T-helper 2 cell treated with Interferon-gamma antibody and Interleukin-4, amounts not matched to agents 5 μg/mL and 100 μg/mL, for 36 hours (primary cell): ENCODE measurements at regions not wholly inside any gene's neighbourhood (a gene's known extent, or its start where the extent isn't known, plus 50 kb on each side); places are given as distances from the start of the nearest gene placed in this dataset.
"Not testable (repeated sequence)": the region's sequence is repeated elsewhere in the genome, so short reads cannot be mapped to it uniquely, and the experiment has no call there.

Experiments
- DNase-seq: peaks from one replicate; pipeline ENCODE4 v3.0.0; 2021; ENCODE audit warnings: low spot score
- H3K27ac Mint-ChIP-seq: one replicate; pipeline ENCODE4 v1.8.0; 2021; ENCODE audit warnings: mild to moderate bottlenecking, mixed read lengths
- H3K27me3 Mint-ChIP-seq: one replicate; pipeline ENCODE4 v1.8.0; 2021; ENCODE audit warnings: low read depth, mixed read lengths
- H3K36me3 Mint-ChIP-seq: one replicate; pipeline ENCODE4 v1.8.0; 2021; ENCODE audit warnings: low read depth, mixed read lengths
- H3K4me1 Mint-ChIP-seq: one replicate; pipeline ENCODE4 v1.8.0; 2021; ENCODE audit warnings: low read depth, mixed read lengths
- H3K4me3 Mint-ChIP-seq: one replicate; pipeline ENCODE4 v1.8.0; 2022; ENCODE audit warnings: mild to moderate bottlenecking, moderate library complexity, mixed read lengths
- H3K9me3 Mint-ChIP-seq: one replicate; pipeline ENCODE4 v1.8.0; 2021; ENCODE audit warnings: mixed read lengths

DNA sequence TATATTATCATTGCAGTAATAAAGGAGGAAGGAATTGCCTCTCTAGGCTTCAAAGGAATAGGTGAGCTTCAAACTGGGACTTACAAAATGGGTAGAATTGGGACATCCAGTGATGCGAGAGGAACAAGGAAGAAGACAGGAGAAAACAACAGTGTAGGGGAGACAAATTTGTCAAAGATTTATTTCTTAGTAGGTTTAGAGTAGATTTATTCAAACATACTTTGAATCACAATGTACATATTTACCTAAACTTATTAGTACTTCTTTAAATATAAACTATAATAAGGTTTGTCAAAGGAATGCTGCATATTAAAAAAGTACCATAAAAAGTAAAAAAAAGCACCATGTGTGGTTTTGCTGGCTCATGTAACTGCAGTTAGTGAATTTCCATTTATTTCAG, 161.4 kb upstream of the CDH2 start:
- no peaks in the 10 kb centered on the region for H3K4me1 Mint-ChIP-seq

GRCh38 chr18:28334516-28334915, 157.6 kb upstream of the CDH2 start:
- no peak overlapping the region for H3K27ac Mint-ChIP-seq
- no peaks in the 10 kb centered on the region for H3K36me3 Mint-ChIP-seq
- H3K27me3 Mint-ChIP-seq: no peaks in the 10 kb centered on the region
- no peak for DNase-seq
- H3K4me1 Mint-ChIP-seq: no peaks in the 10 kb centered on the region
- H3K4me3 Mint-ChIP-seq: no peak overlapping the region
- peaks cover 39% of the 10 kb centered on the region for H3K9me3 Mint-ChIP-seq

More for the DNA sequence above, 161.4 kb upstream of the CDH2 start:
- no peak overlapping the region for H3K4me3 Mint-ChIP-seq
- H3K36me3 Mint-ChIP-seq: no peaks in the 10 kb centered on the region
- peaks cover 35% of the 10 kb centered on the region for H3K9me3 Mint-ChIP-seq
- DNase-seq: no peak
- H3K27ac Mint-ChIP-seq: no peak overlapping the region
- H3K27me3 Mint-ChIP-seq: no peaks in the 10 kb centered on the region

DNA sequence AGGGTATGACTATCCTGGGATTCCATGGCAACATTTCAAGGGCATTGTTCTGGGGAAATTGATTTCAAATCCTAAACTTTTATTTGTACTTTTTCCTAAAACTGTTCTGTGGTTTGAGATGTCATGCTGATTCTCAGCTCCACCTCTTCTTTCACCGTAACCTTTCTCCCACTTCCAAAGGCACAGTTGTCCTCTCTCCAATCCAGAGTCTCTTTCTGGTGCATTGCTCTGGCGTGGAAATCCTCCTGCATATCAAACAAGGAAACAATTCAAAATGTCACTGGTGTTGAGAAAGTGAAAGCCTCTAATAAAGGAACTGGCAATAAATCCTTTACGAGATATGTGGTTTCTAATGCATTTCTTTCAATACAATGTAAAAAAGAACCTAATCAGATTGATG, 155.1 kb upstream of the CDH2 start:
- no peaks in the 10 kb centered on the region for H3K4me1 Mint-ChIP-seq
- H3K27me3 Mint-ChIP-seq: no peaks in the 10 kb centered on the region
- H3K27ac Mint-ChIP-seq: no peak overlapping the region
- DNase-seq: no peak
- peaks cover 25% of the 10 kb centered on the region for H3K9me3 Mint-ChIP-seq
- no peak overlapping the region for H3K4me3 Mint-ChIP-seq
- H3K36me3 Mint-ChIP-seq: no peaks in the 10 kb centered on the region

GRCh38 chr18:28331551-28331950, 154.6 kb upstream of the CDH2 start:
- Mint-ChIP-seq H3K36me3 (no peaks in the 10 kb centered on the region), H3K9me3 (peaks cover 24% of the 10 kb centered on the region), H3K4me1 (no peaks in the 10 kb centered on the region), H3K4me3 (no peak overlapping the region), H3K27ac (no peak overlapping the region), H3K27me3 (no peaks in the 10 kb centered on the region)
- no peak for DNase-seq

DNA sequence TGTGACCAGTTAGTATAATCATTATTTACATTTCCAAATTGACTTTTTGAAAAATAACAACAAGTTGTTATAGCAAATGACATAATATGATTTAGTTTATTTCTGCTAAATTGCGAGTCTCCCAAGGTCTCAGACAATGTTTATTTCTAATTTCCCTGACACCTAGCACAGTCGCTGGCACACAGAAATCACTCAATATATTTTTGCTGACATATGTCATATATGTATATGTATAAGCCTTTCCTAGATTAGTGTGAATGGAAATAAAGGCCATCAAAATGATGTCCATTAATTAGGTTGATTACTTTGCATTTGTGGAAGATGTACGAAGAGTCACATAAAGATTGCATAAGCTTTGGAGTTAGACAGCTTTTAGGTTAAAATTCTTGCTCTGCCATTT, 136.7 kb upstream of the CDH2 start:
- Mint-ChIP-seq H3K4me1 (no peaks in the 10 kb centered on the region), H3K36me3 (no peaks in the 10 kb centered on the region), H3K27ac (no peak overlapping the region), H3K27me3 (no peaks in the 10 kb centered on the region), H3K4me3 (no peak overlapping the region), H3K9me3 (peaks cover 54% of the 10 kb centered on the region)
- no peak for DNase-seq

GRCh38 chr18:28288784-28289183, 111.9 kb upstream of the CDH2 start:
- H3K4me1 Mint-ChIP-seq: no peaks in the 10 kb centered on the region
- H3K4me3 Mint-ChIP-seq: no peak overlapping the region
- DNase-seq: no peak
- H3K9me3 Mint-ChIP-seq: peaks cover 23% of the 10 kb centered on the region
- H3K27ac Mint-ChIP-seq: no peak overlapping the region
- H3K36me3 Mint-ChIP-seq: no peaks in the 10 kb centered on the region
- H3K27me3 Mint-ChIP-seq: no peaks in the 10 kb centered on the region

DNA sequence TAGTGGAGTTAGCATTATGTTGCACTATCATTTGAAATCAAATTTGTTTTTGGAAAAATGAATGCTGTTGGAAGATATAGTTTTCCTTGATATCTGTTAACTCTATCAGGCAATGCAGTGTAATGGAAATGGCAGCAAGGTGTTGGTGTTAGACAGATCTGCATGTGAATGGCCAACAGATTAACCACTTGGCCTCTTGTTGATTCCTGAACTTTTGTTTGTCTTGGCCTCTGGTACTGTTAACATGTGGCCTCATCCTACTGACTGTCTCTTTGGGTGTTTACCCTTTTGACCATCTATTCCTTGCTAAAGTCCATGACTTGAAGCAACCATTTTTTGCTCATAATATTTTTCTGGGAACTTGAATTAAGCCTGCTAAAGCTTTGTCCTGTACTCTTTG, 110.2 kb upstream of the CDH2 start:
- Mint-ChIP-seq H3K27ac (no peak overlapping the region), H3K4me3 (no peak overlapping the region), H3K9me3 (peaks cover 22% of the 10 kb centered on the region), H3K27me3 (no peaks in the 10 kb centered on the region), H3K4me1 (no peaks in the 10 kb centered on the region), H3K36me3 (no peaks in the 10 kb centered on the region)
- DNase-seq: no peak

GRCh38 chr18:28284132-28284531, 107.2 kb upstream of the CDH2 start:
- Mint-ChIP-seq H3K4me3 (no peak overlapping the region), H3K27ac (no peak overlapping the region), H3K4me1 (no peaks in the 10 kb centered on the region), H3K9me3 (peaks cover 12% of the 10 kb centered on the region), H3K36me3 (no peaks in the 10 kb centered on the region), H3K27me3 (no peaks in the 10 kb centered on the region)
- DNase-seq: no peak

DNA sequence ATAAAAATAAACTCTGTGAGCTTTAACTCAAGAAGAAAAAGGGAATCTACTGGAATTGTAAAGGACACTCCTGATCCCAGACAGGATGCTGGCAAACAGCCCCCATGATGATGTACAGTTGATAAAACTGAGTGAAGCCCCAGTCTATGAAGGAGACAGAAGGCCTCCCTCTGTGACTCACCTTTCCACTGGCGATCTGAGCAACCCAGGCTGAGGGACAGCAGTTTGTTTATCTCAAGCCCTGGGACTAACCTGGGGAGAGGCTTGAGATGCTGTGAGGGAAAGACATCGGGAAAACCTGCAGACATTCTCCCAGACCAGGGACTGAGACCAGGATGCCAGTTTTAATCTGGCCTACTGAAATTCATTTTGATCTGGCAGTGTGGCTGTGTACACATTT, 104.5 kb upstream of the CDH2 start:
- H3K36me3 Mint-ChIP-seq: no peaks in the 10 kb centered on the region

GRCh38 chr18:28269750-28270149, 92.8 kb upstream of the CDH2 start:
- no peak for DNase-seq
- Mint-ChIP-seq H3K27me3 (no peaks in the 10 kb centered on the region), H3K9me3 (peaks cover 19% of the 10 kb centered on the region), H3K4me3 (no peak overlapping the region), H3K36me3 (no peaks in the 10 kb centered on the region), H3K27ac (no peak overlapping the region), H3K4me1 (no peaks in the 10 kb centered on the region)

More for the DNA sequence above, 104.5 kb upstream of the CDH2 start:
- Mint-ChIP-seq H3K4me1 (no peaks in the 10 kb centered on the region), H3K27me3 (no peaks in the 10 kb centered on the region), H3K4me3 (no peak overlapping the region), H3K9me3 (peaks cover 25% of the 10 kb centered on the region), H3K27ac (no peak overlapping the region)
- no peak for DNase-seq

- no peak for DNase-seq
- H3K27me3 Mint-ChIP-seq: no peaks in the 10 kb centered on the region
- no peaks in the 10 kb centered on the region for H3K4me1 Mint-ChIP-seq
- no peaks in the 10 kb centered on the region for H3K36me3 Mint-ChIP-seq
- H3K9me3 Mint-ChIP-seq: peaks cover 13% of the 10 kb centered on the region
- no peak overlapping the region for H3K4me3 Mint-ChIP-seq
- no peak overlapping the region for H3K27ac Mint-ChIP-seq
Measured at GRCh38 chr18:28267878-28268625, 91.1 kb upstream of the CDH2 start.

DNA sequence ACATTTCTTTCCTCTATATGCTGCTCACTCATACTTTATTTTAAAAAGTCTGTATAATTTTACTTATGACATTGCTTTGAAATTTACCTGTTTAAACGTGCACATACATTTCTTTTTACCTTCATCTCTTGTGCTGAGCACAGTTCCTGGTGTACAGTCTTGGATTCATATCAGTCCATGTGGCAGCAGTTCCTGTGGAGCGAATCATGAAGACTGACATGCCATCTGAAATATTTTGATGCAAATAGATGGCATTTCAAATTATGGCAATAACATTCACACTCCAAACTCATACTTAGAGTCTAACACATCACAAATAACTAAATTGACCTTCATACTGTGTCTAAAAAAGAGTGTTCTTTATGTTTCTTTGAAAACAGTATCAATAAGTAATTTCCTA, 90.3 kb upstream of the CDH2 start:
- no peaks in the 10 kb centered on the region for H3K36me3 Mint-ChIP-seq
- peaks cover 13% of the 10 kb centered on the region for H3K9me3 Mint-ChIP-seq
- no peak for DNase-seq
- H3K4me1 Mint-ChIP-seq: no peaks in the 10 kb centered on the region
- H3K27me3 Mint-ChIP-seq: no peaks in the 10 kb centered on the region
- H3K27ac Mint-ChIP-seq: no peak overlapping the region
- H3K4me3 Mint-ChIP-seq: no peak overlapping the region

DNA sequence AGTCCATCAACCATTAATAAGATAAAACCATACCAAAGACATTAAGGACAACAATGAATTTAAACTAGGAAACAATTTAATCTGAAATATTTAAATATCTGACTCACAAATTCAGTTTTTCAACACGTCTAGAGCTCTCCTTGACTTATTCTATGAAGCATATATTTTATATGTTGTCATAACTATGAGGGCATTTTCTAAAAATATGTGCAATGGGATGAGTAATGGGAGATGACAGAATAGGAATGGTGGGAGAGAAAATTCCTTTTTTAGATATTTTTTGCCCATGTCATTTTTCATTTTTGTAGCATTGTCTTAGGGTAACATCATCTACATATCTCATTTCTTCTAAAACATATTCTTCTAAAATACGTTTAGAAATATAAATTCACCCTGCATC, 79.2 kb upstream of the CDH2 start:
- DNase-seq: no peak
- no peak overlapping the region for H3K4me3 Mint-ChIP-seq
- H3K36me3 Mint-ChIP-seq: no peaks in the 10 kb centered on the region
- peaks cover 14% of the 10 kb centered on the region for H3K9me3 Mint-ChIP-seq
- no peaks in the 10 kb centered on the region for H3K27me3 Mint-ChIP-seq
- no peaks in the 10 kb centered on the region for H3K4me1 Mint-ChIP-seq
- H3K27ac Mint-ChIP-seq: no peak overlapping the region

GRCh38 chr18:28248653-28249052, 71.7 kb upstream of the CDH2 start:
- H3K36me3 Mint-ChIP-seq: no peaks in the 10 kb centered on the region
- no peak overlapping the region for H3K27ac Mint-ChIP-seq
- H3K4me3 Mint-ChIP-seq: no peak overlapping the region
- no peaks in the 10 kb centered on the region for H3K4me1 Mint-ChIP-seq
- DNase-seq: no peak
- no peaks in the 10 kb centered on the region for H3K27me3 Mint-ChIP-seq
- peaks cover 8% of the 10 kb centered on the region for H3K9me3 Mint-ChIP-seq

DNA sequence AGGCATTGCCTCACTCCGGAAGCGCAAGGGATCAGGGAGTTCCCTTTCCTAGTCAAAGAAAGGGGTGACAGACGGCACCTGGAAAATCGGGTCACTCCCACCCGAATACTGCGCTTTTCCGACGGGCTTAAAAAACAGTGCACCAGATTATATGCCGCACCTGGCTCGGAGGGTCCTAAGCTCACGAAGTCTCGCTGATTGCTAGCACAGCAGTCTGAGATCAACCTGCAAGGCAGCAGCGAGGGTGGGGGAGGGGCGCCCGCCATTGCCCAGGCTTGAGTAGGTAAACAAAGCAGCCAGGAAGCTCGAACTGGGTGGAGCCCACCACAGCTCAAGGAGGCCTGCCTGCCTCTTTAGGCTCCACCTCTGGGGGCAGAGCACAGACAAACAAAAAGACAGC, 63.7 kb upstream of the CDH2 start:
- DNase-seq, H3K36me3 Mint-ChIP-seq, H3K4me3 Mint-ChIP-seq, H3K27me3 Mint-ChIP-seq, H3K27ac Mint-ChIP-seq, H3K9me3 Mint-ChIP-seq, H3K4me1 Mint-ChIP-seq: not testable (repeated sequence)
